ENCODE measurements at regions not wholly inside any gene's neighbourhood (a gene's known extent, or its start where the extent isn't known, plus 50 kb on each side); places are given as distances from the start of the nearest gene placed in this dataset.
"Not testable (repeated sequence)": the region's sequence is repeated elsewhere in the genome, so short reads cannot be mapped to it uniquely, and the experiment has no call there.

GRCh38 chr1:43031316-43032203, 72.9 kb upstream of the SLC2A1 start:
- Histone ChIP-seq H2AFZ (ENCODE audit: low read length, unreplicated experiment) (no peak overlapping the region), H3K79me2 (ENCODE audit: control insufficient read depth, insufficient read depth, low read length, unreplicated experiment) (no peaks in the 10 kb centered on the region), H3K36me3 (ENCODE audit: insufficient read depth, low read length) (no peaks in the 10 kb centered on the region), H3K27ac (ENCODE audit: low read depth, low read length) (no peak overlapping the region), H3K27me3 (ENCODE audit: insufficient read depth, low read length) (peaks cover 8% of the 10 kb centered on the region), H3K4me3 (ENCODE audit: low read depth, low read length) (no peak overlapping the region), H3K4me1 (ENCODE audit: control insufficient read depth, insufficient read depth, low read length, unreplicated experiment) (no peaks in the 10 kb centered on the region)

- H3K27ac ChIP-seq (ENCODE audit: low read depth, low read length): no peak overlapping the region
- peaks cover 63% of the 10 kb centered on the region for H3K27me3 ChIP-seq (ENCODE audit: insufficient read depth, low read length)
Observed at GRCh38 chr1:43024905-43025304, 66.2 kb upstream of the SLC2A1 start.

GRCh38 chr1:43021547-43022474, 63.1 kb upstream of the SLC2A1 start:
- Histone ChIP-seq H3K4me3 (ENCODE audit: low read depth, low read length) (no peak overlapping the region), H3K27ac (ENCODE audit: low read depth, low read length) (no peak overlapping the region), H2AFZ (ENCODE audit: low read length, unreplicated experiment) (no peak overlapping the region), H3K4me1 (ENCODE audit: control insufficient read depth, insufficient read depth, low read length, unreplicated experiment) (no peaks in the 10 kb centered on the region), H3K79me2 (ENCODE audit: control insufficient read depth, insufficient read depth, low read length, unreplicated experiment) (no peaks in the 10 kb centered on the region), H3K36me3 (ENCODE audit: insufficient read depth, low read length) (no peaks in the 10 kb centered on the region), H3K27me3 (ENCODE audit: insufficient read depth, low read length) (peaks cover 75% of the 10 kb centered on the region)

More at GRCh38 chr1:43024905-43025304, 66.2 kb upstream of the SLC2A1 start:
- Histone ChIP-seq H2AFZ (ENCODE audit: low read length, unreplicated experiment) (no peak overlapping the region), H3K4me3 (ENCODE audit: low read depth, low read length) (no peak overlapping the region), H3K4me1 (ENCODE audit: control insufficient read depth, insufficient read depth, low read length, unreplicated experiment) (no peaks in the 10 kb centered on the region), H3K79me2 (ENCODE audit: control insufficient read depth, insufficient read depth, low read length, unreplicated experiment) (no peaks in the 10 kb centered on the region), H3K36me3 (ENCODE audit: insufficient read depth, low read length) (no peaks in the 10 kb centered on the region)

- Histone ChIP-seq H3K36me3 (ENCODE audit: insufficient read depth, low read length) (no peaks in the 10 kb centered on the region), H2AFZ (ENCODE audit: low read length, unreplicated experiment) (no peak overlapping the region), H3K4me3 (ENCODE audit: low read depth, low read length) (no peak overlapping the region), H3K27me3 (ENCODE audit: insufficient read depth, low read length) (peaks cover 71% of the 10 kb centered on the region), H3K4me1 (ENCODE audit: control insufficient read depth, insufficient read depth, low read length, unreplicated experiment) (no peaks in the 10 kb centered on the region), H3K79me2 (ENCODE audit: control insufficient read depth, insufficient read depth, low read length, unreplicated experiment) (no peaks in the 10 kb centered on the region), H3K27ac (ENCODE audit: low read depth, low read length) (no peak overlapping the region)
Observed at GRCh38 chr1:43019226-43019625, 60.6 kb upstream of the SLC2A1 start.

GRCh38 chr1:43018121-43018520, 59.5 kb upstream of the SLC2A1 start:
- H3K4me1 ChIP-seq (ENCODE audit: control insufficient read depth, insufficient read depth, low read length, unreplicated experiment): no peaks in the 10 kb centered on the region
- peaks cover 73% of the 10 kb centered on the region for H3K27me3 ChIP-seq (ENCODE audit: insufficient read depth, low read length)
- no peaks in the 10 kb centered on the region for H3K36me3 ChIP-seq (ENCODE audit: insufficient read depth, low read length)
- no peak overlapping the region for H3K27ac ChIP-seq (ENCODE audit: low read depth, low read length)
- H3K79me2 ChIP-seq (ENCODE audit: control insufficient read depth, insufficient read depth, low read length, unreplicated experiment): no peaks in the 10 kb centered on the region
- H3K4me3 ChIP-seq (ENCODE audit: low read depth, low read length): no peak overlapping the region
- H2AFZ ChIP-seq (ENCODE audit: low read length, unreplicated experiment): no peak overlapping the region

- Histone ChIP-seq H3K4me1 (ENCODE audit: control insufficient read depth, insufficient read depth, low read length, unreplicated experiment) (no peaks in the 10 kb centered on the region), H3K4me3 (ENCODE audit: low read depth, low read length) (no peak overlapping the region), H3K27me3 (ENCODE audit: insufficient read depth, low read length) (peaks cover 69% of the 10 kb centered on the region), H3K79me2 (ENCODE audit: control insufficient read depth, insufficient read depth, low read length, unreplicated experiment) (no peaks in the 10 kb centered on the region), H3K27ac (ENCODE audit: low read depth, low read length) (no peak overlapping the region), H3K36me3 (ENCODE audit: insufficient read depth, low read length) (no peaks in the 10 kb centered on the region), H2AFZ (ENCODE audit: low read length, unreplicated experiment) (no peak overlapping the region)
Observed at GRCh38 chr1:43015269-43015668, 56.6 kb upstream of the SLC2A1 start.

GRCh38 chr1:43014579-43014978, 55.9 kb upstream of the SLC2A1 start:
- not testable (repeated sequence) for H3K27ac ChIP-seq (ENCODE audit: low read depth, low read length); H3K36me3 ChIP-seq (ENCODE audit: insufficient read depth, low read length); H3K79me2 ChIP-seq (ENCODE audit: control insufficient read depth, insufficient read depth, low read length, unreplicated experiment); H3K4me1 ChIP-seq (ENCODE audit: control insufficient read depth, insufficient read depth, low read length, unreplicated experiment); H2AFZ ChIP-seq (ENCODE audit: low read length, unreplicated experiment); H3K4me3 ChIP-seq (ENCODE audit: low read depth, low read length)
- H3K27me3 ChIP-seq (ENCODE audit: insufficient read depth, low read length): peaks cover 66% of the 10 kb centered on the region

GRCh38 chr1:43011020-43011419, 52.4 kb upstream of the SLC2A1 start:
- Histone ChIP-seq H3K4me3 (ENCODE audit: low read depth, low read length) (no peak overlapping the region), H3K36me3 (ENCODE audit: insufficient read depth, low read length) (no peaks in the 10 kb centered on the region), H2AFZ (ENCODE audit: low read length, unreplicated experiment) (no peak overlapping the region), H3K27ac (ENCODE audit: low read depth, low read length) (no peak overlapping the region), H3K27me3 (ENCODE audit: insufficient read depth, low read length) (peaks cover 71% of the 10 kb centered on the region), H3K79me2 (ENCODE audit: control insufficient read depth, insufficient read depth, low read length, unreplicated experiment) (no peaks in the 10 kb centered on the region), H3K4me1 (ENCODE audit: control insufficient read depth, insufficient read depth, low read length, unreplicated experiment) (no peaks in the 10 kb centered on the region)

- no peaks in the 10 kb centered on the region for H3K79me2 ChIP-seq (ENCODE audit: control insufficient read depth, insufficient read depth, low read length, unreplicated experiment)
- no peak overlapping the region for H2AFZ ChIP-seq (ENCODE audit: low read length, unreplicated experiment)
- peaks cover 71% of the 10 kb centered on the region for H3K27me3 ChIP-seq (ENCODE audit: insufficient read depth, low read length)
- no peak overlapping the region for H3K4me3 ChIP-seq (ENCODE audit: low read depth, low read length)
- no peaks in the 10 kb centered on the region for H3K4me1 ChIP-seq (ENCODE audit: control insufficient read depth, insufficient read depth, low read length, unreplicated experiment)
- H3K36me3 ChIP-seq (ENCODE audit: insufficient read depth, low read length): no peaks in the 10 kb centered on the region
- no peak overlapping the region for H3K27ac ChIP-seq (ENCODE audit: low read depth, low read length)
Observed at GRCh38 chr1:43009274-43009673, 50.6 kb upstream of the SLC2A1 start.

GRCh38 chr1:43008115-43009060, 49.7 kb upstream of the SLC2A1 start:
- Histone ChIP-seq H3K4me3 (ENCODE audit: low read depth, low read length) (no peak overlapping the region), H3K36me3 (ENCODE audit: insufficient read depth, low read length) (no peaks in the 10 kb centered on the region), H3K27ac (ENCODE audit: low read depth, low read length) (no peak overlapping the region), H3K79me2 (ENCODE audit: control insufficient read depth, insufficient read depth, low read length, unreplicated experiment) (no peaks in the 10 kb centered on the region), H3K4me1 (ENCODE audit: control insufficient read depth, insufficient read depth, low read length, unreplicated experiment) (no peaks in the 10 kb centered on the region), H2AFZ (ENCODE audit: low read length, unreplicated experiment) (no peak overlapping the region), H3K27me3 (ENCODE audit: insufficient read depth, low read length) (peaks cover 62% of the 10 kb centered on the region)
